ENCODE measurements at regions not wholly inside any gene's neighbourhood (a gene's known extent, or its start where the extent isn't known, plus 50 kb on each side); places are given as distances from the start of the nearest gene placed in this dataset.

GRCh38 chr1:184215274-184215925 lies 163.9 kb downstream of the TSEN15 start:
- no peaks in the 10 kb centered on the region for H3K36me3 Mint-ChIP-seq (ENCODE audit: insufficient read depth)
- H3K4me3 Mint-ChIP-seq (ENCODE audit: low read depth) = no peak overlapping the region
- H3K9me3 Mint-ChIP-seq (ENCODE audit: low read depth) = no peaks in the 10 kb centered on the region
- H3K27ac Mint-ChIP-seq = no peak overlapping the region
- H3K27me3 Mint-ChIP-seq = peaks cover 41% of the 10 kb centered on the region
- DNase-seq (ENCODE audit: low spot score, unreplicated experiment) = no peak
- TF ChIP-seq CTCF (IDR thresholded peaks at IDR 0.05; ENCODE audit: unreplicated experiment) = no peak
- peaks cover 11% of the 10 kb centered on the region for H3K4me1 Mint-ChIP-seq (ENCODE audit: low read depth)

GRCh38 chr1:184218458-184219075 lies 167.0 kb downstream of the TSEN15 start:
- Mint-ChIP-seq H3K27ac (no peak overlapping the region), H3K36me3 (ENCODE audit: insufficient read depth) (no peaks in the 10 kb centered on the region), H3K4me1 (ENCODE audit: low read depth) (peaks cover 11% of the 10 kb centered on the region), H3K4me3 (ENCODE audit: low read depth) (no peak overlapping the region), H3K27me3 (peaks cover 44% of the 10 kb centered on the region), H3K9me3 (ENCODE audit: low read depth) (no peaks in the 10 kb centered on the region)
- DNase-seq (ENCODE audit: low spot score, unreplicated experiment) = no peak
- TF ChIP-seq CTCF (IDR thresholded peaks at IDR 0.05; ENCODE audit: unreplicated experiment) = no peak

- no peak for DNase-seq (ENCODE audit: low spot score, unreplicated experiment)
- Mint-ChIP-seq H3K27me3 (peaks cover 49% of the 10 kb centered on the region), H3K4me1 (ENCODE audit: low read depth) (peaks cover 11% of the 10 kb centered on the region), H3K9me3 (ENCODE audit: low read depth) (no peaks in the 10 kb centered on the region), H3K36me3 (ENCODE audit: insufficient read depth) (no peaks in the 10 kb centered on the region), H3K4me3 (ENCODE audit: low read depth) (no peak overlapping the region), H3K27ac (no peak overlapping the region)
- TF ChIP-seq CTCF (IDR thresholded peaks at IDR 0.05; ENCODE audit: unreplicated experiment) = no peak
Observed at GRCh38 chr1:184219414-184219813, 167.4 kb upstream of the C1orf21 start.

GRCh38 chr1:184219883-184220282 lies 166.9 kb upstream of the C1orf21 start:
- no peaks in the 10 kb centered on the region for H3K9me3 Mint-ChIP-seq (ENCODE audit: low read depth)
- TF ChIP-seq CTCF (IDR thresholded peaks at IDR 0.05; ENCODE audit: unreplicated experiment) = no peak
- H3K4me1 Mint-ChIP-seq (ENCODE audit: low read depth) = peaks cover 10% of the 10 kb centered on the region
- no peak overlapping the region for H3K27ac Mint-ChIP-seq
- no peaks in the 10 kb centered on the region for H3K36me3 Mint-ChIP-seq (ENCODE audit: insufficient read depth)
- no peak for DNase-seq (ENCODE audit: low spot score, unreplicated experiment)
- no peak overlapping the region for H3K4me3 Mint-ChIP-seq (ENCODE audit: low read depth)
- peaks cover 54% of the 10 kb centered on the region for H3K27me3 Mint-ChIP-seq

GRCh38 chr1:184221087-184221486 lies 165.7 kb upstream of the C1orf21 start:
- no peak for TF ChIP-seq CTCF (IDR thresholded peaks at IDR 0.05; ENCODE audit: unreplicated experiment)
- H3K4me1 Mint-ChIP-seq (ENCODE audit: low read depth) = peaks cover 5% of the 10 kb centered on the region
- H3K4me3 Mint-ChIP-seq (ENCODE audit: low read depth) = no peak overlapping the region
- no peak overlapping the region for H3K27ac Mint-ChIP-seq
- no peak for DNase-seq (ENCODE audit: low spot score, unreplicated experiment)
- peaks cover 60% of the 10 kb centered on the region for H3K27me3 Mint-ChIP-seq
- H3K9me3 Mint-ChIP-seq (ENCODE audit: low read depth) = no peaks in the 10 kb centered on the region
- no peaks in the 10 kb centered on the region for H3K36me3 Mint-ChIP-seq (ENCODE audit: insufficient read depth)

Measured in progenitor cell of endocrine pancreas (in vitro differentiated cells).